ENCODE measurements at regions not wholly inside any gene's neighbourhood (a gene's known extent, or its start where the extent isn't known, plus 50 kb on each side); places are given as distances from the start of the nearest gene placed in this dataset.

DNA sequence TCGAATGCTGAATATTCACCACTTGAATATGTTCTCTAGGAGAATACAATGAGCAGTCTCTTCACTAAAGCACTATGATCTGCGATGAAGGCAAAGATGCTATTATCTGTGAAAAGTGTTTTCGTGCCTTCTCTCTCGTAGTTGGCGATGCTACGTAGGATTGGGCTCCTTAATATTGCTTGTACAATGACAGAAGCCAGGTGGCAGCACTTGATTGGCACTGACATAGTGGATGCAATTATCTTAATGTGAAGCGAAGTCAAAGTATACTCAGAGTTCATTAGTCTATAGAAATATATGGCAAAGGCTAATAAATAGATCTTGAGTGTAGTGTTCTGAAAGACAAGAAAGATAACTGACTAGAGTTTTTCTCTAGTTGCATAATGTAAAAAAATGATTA is 1135.7 kb upstream of the AGA start:
- TF ChIP-seq EZH2 (IDR thresholded peaks at IDR 0.05; ENCODE audit: insufficient read depth, low read length): no peak
- TF ChIP-seq, protein P1, sequence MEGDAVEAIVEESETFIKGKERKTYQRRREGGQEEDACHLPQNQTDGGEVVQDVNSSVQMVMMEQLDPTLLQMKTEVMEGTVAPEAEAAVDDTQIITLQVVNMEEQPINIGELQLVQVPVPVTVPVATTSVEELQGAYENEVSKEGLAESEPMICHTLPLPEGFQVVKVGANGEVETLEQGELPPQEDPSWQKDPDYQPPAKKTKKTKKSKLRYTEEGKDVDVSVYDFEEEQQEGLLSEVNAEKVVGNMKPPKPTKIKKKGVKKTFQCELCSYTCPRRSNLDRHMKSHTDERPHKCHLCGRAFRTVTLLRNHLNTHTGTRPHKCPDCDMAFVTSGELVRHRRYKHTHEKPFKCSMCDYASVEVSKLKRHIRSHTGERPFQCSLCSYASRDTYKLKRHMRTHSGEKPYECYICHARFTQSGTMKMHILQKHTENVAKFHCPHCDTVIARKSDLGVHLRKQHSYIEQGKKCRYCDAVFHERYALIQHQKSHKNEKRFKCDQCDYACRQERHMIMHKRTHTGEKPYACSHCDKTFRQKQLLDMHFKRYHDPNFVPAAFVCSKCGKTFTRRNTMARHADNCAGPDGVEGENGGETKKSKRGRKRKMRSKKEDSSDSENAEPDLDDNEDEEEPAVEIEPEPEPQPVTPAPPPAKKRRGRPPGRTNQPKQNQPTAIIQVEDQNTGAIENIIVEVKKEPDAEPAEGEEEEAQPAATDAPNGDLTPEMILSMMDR (IDR thresholded peaks at IDR 0.05; ENCODE audit: insufficient read depth, low read depth, low read length): no peak
- Mint-ChIP-seq H3K4me1 (ENCODE audit: low read depth, unreplicated experiment) (no peaks in the 10 kb centered on the region), H3K27me3 (ENCODE audit: low read depth, unreplicated experiment) (no peaks in the 10 kb centered on the region), H3K36me3 (ENCODE audit: low read depth, unreplicated experiment) (no peaks in the 10 kb centered on the region), H3K9me3 (ENCODE audit: unreplicated experiment) (no peaks in the 10 kb centered on the region), H3K27ac (ENCODE audit: unreplicated experiment) (no peak overlapping the region), H3K4me3 (ENCODE audit: unreplicated experiment) (no peak overlapping the region)
- Histone ChIP-seq H3K9me3 (ENCODE audit: insufficient read depth, low read depth, low read length) (peaks cover 5% of the 10 kb centered on the region), H3K27me3 (ENCODE audit: insufficient read depth, low read length) (no peaks in the 10 kb centered on the region), H3K36me3 (ENCODE audit: insufficient read depth, low read length) (no peaks in the 10 kb centered on the region), H3K4me3 (ENCODE audit: insufficient read depth, low read depth, low read length) (no peak overlapping the region), H3K27ac (ENCODE audit: low read depth, low read length) (no peak overlapping the region), H3K79me2 (ENCODE audit: insufficient read depth, low read length) (no peaks in the 10 kb centered on the region), H3K9ac (ENCODE audit: low read length) (no peak overlapping the region), H3K4me1 (ENCODE audit: insufficient read depth, low read length) (no peaks in the 10 kb centered on the region), H4K20me1 (ENCODE audit: insufficient read depth, low read length) (no peaks in the 10 kb centered on the region), H2AFZ (ENCODE audit: low read depth, low read length) (no peak overlapping the region), H3K4me2 (ENCODE audit: low read length) (no peak overlapping the region)
- DNase-seq (ENCODE audit: low read depth): no peak
- FAIRE-seq: no peak

DNA sequence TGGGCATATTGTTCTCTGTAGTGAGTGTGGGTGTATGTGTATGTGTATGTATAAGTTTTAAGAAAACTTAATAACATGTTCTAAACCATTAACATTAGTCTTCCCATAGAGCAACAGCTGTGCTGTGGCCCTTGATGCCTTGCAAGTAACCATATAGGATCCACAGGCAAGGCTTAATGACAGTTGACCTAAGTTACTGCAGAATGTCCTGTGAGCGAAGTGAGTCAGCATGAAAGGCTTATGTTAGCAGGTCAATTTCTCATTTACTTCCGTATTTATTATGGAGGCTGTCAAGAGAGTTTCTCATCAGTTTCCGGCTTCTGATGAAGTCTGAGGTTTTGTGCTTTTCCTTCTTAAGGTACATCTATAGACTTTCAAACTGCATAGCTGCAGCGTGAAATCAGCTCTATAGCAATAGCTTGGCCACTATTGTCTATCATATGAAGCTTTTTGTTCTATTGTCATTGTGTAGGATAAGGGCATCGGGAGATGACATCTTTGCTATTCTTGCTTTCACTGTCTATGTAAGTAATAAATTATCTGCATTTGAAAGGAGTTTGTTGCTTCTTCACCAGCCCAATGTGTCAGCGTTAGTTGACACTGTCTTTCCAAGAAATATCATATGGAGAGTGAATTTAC is 1153.4 kb upstream of the AGA start:
- Histone ChIP-seq H4K20me1 (ENCODE audit: insufficient read depth, low read length) (no peaks in the 10 kb centered on the region), H2AFZ (ENCODE audit: low read depth, low read length) (no peak overlapping the region), H3K9me3 (ENCODE audit: insufficient read depth, low read depth, low read length) (no peaks in the 10 kb centered on the region), H3K4me3 (ENCODE audit: insufficient read depth, low read depth, low read length) (no peak overlapping the region), H3K36me3 (ENCODE audit: insufficient read depth, low read length) (no peaks in the 10 kb centered on the region), H3K9ac (ENCODE audit: low read length) (no peak overlapping the region), H3K4me2 (ENCODE audit: low read length) (no peak overlapping the region), H3K27me3 (ENCODE audit: insufficient read depth, low read length) (no peaks in the 10 kb centered on the region), H3K27ac (ENCODE audit: low read depth, low read length) (no peak overlapping the region), H3K79me2 (ENCODE audit: insufficient read depth, low read length) (no peaks in the 10 kb centered on the region), H3K4me1 (ENCODE audit: insufficient read depth, low read length) (no peaks in the 10 kb centered on the region)
- no peak for DNase-seq (ENCODE audit: low read depth)
- TF ChIP-seq, protein P1 (IDR thresholded peaks at IDR 0.05; ENCODE audit: insufficient read depth, low read depth, low read length): no peak
- TF ChIP-seq EZH2 (IDR thresholded peaks at IDR 0.05; ENCODE audit: insufficient read depth, low read length): no peak
- Mint-ChIP-seq H3K4me1 (ENCODE audit: low read depth, unreplicated experiment) (no peaks in the 10 kb centered on the region), H3K27ac (ENCODE audit: unreplicated experiment) (no peak overlapping the region), H3K4me3 (ENCODE audit: unreplicated experiment) (no peak overlapping the region), H3K36me3 (ENCODE audit: low read depth, unreplicated experiment) (no peaks in the 10 kb centered on the region), H3K9me3 (ENCODE audit: unreplicated experiment) (no peaks in the 10 kb centered on the region), H3K27me3 (ENCODE audit: low read depth, unreplicated experiment) (no peaks in the 10 kb centered on the region)
- no peak for FAIRE-seq

- Histone ChIP-seq H3K4me3 (ENCODE audit: insufficient read depth, low read depth, low read length) (no peak overlapping the region), H4K20me1 (ENCODE audit: insufficient read depth, low read length) (no peaks in the 10 kb centered on the region), H3K9ac (ENCODE audit: low read length) (no peak overlapping the region), H3K4me2 (ENCODE audit: low read length) (no peak overlapping the region), H3K27ac (ENCODE audit: low read depth, low read length) (no peak overlapping the region), H3K27me3 (ENCODE audit: insufficient read depth, low read length) (no peaks in the 10 kb centered on the region), H3K36me3 (ENCODE audit: insufficient read depth, low read length) (no peaks in the 10 kb centered on the region), H3K4me1 (ENCODE audit: insufficient read depth, low read length) (no peaks in the 10 kb centered on the region), H2AFZ (ENCODE audit: low read depth, low read length) (no peak overlapping the region), H3K79me2 (ENCODE audit: insufficient read depth, low read length) (no peaks in the 10 kb centered on the region), H3K9me3 (ENCODE audit: insufficient read depth, low read depth, low read length) (no peaks in the 10 kb centered on the region)
- Mint-ChIP-seq H3K4me1 (ENCODE audit: low read depth, unreplicated experiment) (no peaks in the 10 kb centered on the region), H3K27me3 (ENCODE audit: low read depth, unreplicated experiment) (no peaks in the 10 kb centered on the region), H3K27ac (ENCODE audit: unreplicated experiment) (no peak overlapping the region), H3K36me3 (ENCODE audit: low read depth, unreplicated experiment) (no peaks in the 10 kb centered on the region), H3K9me3 (ENCODE audit: unreplicated experiment) (no peaks in the 10 kb centered on the region), H3K4me3 (ENCODE audit: unreplicated experiment) (no peak overlapping the region)
- DNase-seq (ENCODE audit: low read depth): no peak
- TF ChIP-seq, protein P1 (IDR thresholded peaks at IDR 0.05; ENCODE audit: insufficient read depth, low read depth, low read length): no peak
- TF ChIP-seq EZH2 (IDR thresholded peaks at IDR 0.05; ENCODE audit: insufficient read depth, low read length): no peak
- no peak for FAIRE-seq
These were observed 1156.4 kb upstream of the AGA start for GRCh38 chr4:178598672-178599071.
